ENCODE measurements at regions not wholly inside any gene's neighbourhood (a gene's known extent, or its start where the extent isn't known, plus 50 kb on each side); places are given as distances from the start of the nearest gene placed in this dataset.

DNA sequence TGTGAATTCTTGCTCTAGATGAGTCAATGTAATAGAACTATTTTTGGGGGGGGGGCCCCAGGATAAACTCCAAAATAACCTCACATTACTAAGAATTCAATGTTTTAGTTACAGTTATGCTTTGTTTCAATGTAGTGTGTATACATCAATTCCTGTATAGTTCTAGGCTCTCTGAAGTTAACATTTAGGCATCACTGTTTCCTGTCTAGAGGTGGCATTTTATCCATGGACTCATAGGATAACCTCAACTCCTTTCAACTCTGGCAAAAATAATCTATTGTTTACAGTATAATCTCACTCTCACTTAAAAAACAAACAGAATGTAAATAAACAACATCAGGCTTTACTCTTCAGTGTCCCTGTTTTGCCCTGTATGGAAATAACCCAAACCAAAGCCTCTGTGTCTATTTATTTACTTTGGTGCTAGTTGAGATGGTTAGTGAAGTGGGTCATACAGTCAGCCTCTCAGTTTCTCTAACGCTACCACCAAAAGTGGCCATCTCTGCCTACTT, 79.3 kb upstream of the MMADHC start:
- no peak for DNase-seq

DNA sequence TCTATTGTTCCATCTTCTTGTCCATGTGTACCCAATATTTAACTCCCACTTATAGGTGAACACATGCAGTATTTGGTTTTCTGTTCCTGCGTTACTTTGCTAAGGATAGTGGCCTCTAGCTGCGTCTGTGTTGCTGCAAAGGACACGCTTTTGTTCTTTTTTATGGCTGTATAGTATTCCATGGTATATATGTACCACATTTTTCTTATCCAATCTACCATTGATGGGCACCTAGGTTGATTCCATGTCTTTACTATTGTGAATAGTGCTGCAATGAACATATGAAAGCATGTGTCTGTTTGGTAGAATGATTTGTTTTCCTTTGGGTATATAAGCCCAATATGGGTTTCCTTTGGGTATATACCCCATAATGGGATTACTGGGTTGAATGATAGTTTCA, 77.3 kb upstream of the MMADHC start:
- no peak for DNase-seq

DNA sequence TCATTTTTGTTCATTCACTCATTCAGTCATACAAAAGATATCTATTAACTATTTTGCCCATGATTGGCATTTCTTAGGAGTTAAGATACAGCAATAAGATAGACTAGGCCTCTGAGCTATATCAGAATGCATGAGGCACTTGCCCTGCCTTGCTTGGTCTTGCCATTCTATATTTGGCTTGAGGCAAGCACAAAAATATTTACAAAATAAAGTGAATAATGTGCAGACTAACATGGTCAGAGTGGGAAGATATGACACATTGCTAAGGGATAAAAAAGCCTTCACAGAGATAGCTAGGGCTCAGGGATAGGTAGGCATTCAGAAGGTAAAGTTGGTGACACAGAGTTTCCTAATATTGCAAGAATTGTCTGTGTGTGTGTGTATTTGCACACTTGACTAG, 75.0 kb upstream of the MMADHC start:
- DNase-seq = no peak

DNA sequence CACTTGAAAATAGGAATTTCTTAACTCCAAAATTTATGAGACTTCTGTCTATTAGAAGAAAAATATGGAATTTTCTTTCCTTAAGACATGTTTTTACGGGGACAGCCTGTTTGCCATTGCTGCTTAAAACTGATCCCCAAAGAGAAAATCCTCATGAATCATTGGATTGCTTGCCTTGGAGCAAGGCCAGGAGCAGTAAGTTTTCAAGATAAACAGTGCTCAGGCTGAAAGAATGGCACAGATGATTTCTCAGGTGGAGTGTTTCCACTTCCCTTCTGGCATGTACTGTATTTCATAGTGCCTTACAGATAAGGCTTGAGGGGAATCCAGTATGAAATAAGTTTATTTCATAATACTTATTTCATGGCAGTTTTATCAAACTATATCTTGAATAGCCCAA, 74.3 kb upstream of the MMADHC start:
- DNase-seq = peak; percentile 1

DNA sequence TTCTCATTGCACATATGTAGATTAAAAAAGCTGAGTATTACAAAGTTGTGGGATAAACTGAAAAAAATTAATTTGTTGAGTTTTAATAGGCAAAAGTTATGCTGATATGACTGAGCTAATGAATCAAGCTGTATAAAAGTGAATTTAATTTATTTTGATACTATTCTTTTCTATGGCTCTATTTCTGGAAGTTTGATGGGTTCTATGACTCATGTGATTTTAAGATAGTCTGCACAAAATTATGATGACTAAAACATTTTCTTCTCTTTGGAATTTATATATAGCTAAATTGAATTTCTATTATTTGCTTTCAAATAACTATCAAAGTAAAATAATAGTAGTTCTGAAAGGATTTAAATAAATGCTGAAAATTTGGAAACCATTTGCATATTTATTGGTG, 71.0 kb upstream of the MMADHC start:
- no peak for DNase-seq

DNA sequence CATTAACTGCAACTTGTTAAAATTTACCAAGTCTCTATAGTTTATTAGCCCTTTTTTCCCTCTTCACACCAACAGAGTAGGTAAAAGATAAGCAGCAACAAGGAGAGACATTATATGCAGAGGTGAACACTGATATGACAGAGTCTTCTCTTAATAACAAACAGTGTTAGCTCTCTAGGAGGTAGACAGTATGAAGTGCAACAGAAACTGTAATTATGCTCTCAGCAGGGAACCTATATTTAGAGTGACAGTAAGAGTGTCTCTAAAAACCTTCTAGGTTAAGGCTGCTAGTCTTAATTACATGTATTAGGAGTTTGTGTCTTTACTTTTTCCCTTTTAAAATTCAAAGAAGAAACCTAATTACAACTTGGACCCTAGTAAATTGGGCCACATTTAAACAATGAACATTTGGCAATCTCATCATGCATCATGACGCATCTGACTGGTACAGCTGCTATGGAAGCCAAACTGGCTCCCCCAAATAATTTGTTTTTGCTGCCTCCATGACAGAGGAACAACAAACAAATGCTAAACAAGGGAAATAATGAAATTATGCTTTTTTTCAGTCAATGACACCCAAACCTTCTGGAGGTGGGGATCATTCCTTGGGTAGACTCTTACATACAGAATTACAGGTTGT, 69.9 kb upstream of the MMADHC start:
- no peak for DNase-seq

DNA sequence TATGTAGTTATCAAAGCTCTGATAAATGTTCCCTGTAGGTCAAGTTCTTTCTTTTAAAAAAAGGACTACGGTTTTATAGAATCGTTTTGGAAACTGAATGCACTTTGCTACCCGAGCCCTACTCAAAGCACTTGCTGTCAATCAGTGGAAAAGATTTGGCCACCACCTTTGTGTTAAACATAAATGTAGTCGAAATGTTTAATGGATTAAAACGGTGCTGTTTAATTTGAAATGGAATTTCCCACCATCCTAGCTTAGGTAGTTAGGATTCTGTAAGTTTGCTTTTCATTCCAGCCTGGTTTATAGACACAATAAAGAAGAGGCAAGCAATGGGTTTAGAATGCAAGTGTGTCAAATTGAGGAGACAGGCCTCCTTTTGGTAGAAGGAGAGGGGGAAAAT, 69.4 kb upstream of the MMADHC start:
- DNase-seq = no peak

DNA sequence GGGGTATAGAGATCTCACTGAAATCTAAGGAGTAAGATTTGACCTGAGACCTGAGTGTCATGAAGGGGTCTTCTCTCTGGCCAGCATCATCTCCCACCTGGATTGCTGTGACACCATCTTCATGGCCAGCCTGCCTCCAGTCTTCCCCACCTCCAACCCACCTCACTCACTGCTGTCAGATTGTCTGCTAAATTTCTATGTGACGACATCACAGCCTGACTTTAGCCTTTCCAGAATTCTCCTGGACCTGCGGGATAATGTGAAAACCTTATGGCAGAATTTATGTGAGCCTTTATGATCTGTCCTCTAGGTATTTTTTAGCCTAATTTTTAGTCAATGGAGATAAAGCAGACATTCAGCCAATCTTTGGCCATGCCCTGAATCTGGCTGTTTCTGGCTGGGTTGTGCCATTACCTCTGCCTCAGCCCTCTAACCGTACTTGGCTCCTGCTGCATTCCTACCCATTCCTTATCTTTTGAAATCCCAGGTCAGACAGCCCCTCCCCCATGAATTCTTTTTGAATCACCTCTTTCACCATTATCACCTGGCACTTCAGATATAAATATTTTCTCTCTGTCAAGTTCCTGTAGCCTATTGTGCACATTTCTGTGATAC, 66.4 kb upstream of the MMADHC start:
- no peak for DNase-seq

DNA sequence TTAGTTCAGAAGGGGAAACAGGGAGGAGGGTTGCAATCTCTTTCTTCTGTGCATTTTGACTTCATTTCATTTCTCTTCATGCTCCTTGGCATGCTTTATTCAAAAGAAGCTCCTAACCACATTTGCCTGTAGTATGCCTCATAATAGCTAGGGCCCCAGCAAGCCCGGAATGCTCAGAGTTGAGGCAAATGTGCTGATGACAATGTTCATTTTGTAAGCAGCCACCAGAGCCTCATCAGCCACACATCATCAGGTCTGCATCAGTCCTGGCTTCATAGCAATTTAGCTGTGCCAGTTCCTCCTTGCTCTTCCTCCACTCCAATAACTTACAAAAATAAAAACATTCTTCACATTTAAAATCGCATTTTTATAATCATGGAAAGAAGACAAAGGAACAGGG, 65.4 kb upstream of the MMADHC start:
- DNase-seq = no peak

DNA sequence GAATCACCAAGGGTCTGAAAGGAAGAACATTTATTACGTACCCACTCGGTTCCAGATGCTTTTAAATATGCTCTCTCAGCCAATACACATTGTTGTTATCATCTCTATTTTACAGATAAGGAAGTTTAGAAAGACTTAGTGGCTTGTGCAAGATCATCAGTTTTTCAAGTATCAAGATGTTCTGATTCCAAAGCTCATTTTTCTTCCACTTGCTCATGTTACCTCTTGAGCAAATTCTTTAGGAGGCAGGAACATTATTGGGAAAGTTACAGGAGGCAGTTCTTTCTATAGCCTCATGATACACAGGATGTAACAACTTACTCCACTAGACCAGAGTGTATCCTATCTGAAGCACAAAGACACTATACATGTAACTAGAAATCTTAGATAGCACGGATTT, 65.0 kb upstream of the MMADHC start:
- no peak for DNase-seq

DNA sequence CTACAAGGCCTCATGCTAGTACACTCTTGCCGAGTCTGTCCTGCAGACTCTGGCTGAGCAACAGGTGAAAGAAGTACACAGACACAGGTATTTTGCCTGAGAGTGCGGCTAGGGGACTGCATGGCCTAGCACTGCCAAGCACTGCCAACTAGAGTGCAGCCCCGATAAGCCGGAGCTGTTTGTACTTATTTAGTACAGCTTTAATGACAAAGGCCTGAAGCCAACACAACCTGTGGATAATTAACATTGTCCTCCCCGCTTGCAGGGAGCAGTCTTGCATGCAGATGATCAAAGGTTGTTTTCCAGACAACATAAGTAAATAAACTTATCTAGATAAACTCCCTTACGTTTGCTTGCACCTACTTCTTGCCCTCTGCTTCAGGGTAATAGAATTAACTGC, 63.7 kb upstream of the MMADHC start:
- no peak for DNase-seq

DNA sequence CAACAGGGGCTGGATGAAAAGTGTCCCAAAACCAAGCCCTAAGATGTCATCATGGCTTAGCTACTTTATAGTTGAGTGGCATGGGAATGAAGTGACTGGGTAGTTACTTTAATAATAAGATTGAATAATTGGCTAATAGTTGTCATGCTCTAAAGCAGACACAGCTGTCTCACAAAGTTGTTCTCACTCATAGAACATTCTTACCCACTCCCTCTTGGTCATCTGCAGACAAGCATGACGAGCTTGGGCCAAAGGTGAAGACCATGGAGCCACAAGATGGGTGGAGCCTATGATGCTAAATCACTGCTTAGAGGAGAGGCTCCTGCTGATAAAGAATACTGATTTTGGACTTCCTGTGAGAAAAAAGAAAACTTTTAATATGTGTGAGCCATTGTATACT, 62.4 kb upstream of the MMADHC start:
- DNase-seq = no peak

DNA sequence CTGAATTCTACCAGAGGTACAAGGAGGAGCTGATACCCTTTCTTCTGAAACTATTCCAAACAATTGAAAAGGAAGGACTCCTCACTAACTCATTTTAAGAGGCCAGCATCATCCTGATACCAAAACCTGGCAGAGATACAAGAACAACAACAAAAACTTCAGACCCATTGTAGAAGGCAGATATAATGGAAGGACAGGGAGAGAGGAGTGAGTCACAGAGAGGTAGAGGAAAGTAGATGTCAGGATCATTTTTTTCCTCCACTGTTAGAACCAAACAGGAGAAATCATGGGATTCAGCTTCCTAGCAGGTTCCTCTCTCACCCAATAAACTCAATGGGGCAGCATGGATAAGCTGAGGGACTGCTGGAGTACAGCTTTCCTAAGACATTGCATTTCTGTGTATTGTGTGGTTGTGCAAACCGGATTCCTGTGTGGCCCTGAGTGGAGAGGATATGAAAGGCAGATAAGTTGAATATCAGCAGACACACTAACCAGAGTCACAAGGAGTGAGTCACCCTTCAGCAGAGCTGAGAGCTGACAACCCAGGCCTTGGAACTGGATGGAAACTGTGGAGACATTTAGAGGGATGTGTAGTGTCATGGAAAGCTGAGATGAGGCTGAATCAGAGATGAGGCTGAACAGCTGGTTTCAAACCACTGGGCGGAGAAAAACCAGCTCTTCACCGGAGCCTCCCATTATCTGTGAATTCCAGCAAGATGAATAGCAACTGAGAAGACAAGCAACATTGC, 60.9 kb upstream of the MMADHC start:
- DNase-seq = no peak

DNA sequence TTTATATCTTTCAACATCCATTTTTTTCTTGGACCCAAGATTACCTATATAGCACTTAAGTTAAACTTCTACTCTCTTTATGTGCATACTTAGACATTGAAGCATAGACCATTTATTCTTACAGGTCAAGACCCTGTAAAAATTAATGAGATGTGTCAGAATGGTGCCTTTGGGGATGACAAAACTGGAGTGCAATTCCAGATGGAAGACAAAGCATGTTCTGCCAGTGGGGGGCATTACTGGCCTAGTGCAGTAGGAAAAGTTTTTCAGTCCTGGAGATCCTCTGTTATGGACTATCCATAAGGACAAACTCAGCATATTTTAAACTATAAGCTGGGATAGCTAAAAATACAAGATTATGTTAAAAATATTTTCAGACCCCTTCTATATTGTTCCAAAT, 57.8 kb upstream of the MMADHC start:
- no peak for DNase-seq

Measured in NCI-H510A treated with DMSO at 0.1 percent for 48 hours (cell line).